ENCODE measurements at regions not wholly inside any gene's neighbourhood (a gene's known extent, or its start where the extent isn't known, plus 50 kb on each side); places are given as distances from the start of the nearest gene placed in this dataset.
"Not testable (repeated sequence)": the region's sequence is repeated elsewhere in the genome, so short reads cannot be mapped to it uniquely, and the experiment has no call there.

DNA sequence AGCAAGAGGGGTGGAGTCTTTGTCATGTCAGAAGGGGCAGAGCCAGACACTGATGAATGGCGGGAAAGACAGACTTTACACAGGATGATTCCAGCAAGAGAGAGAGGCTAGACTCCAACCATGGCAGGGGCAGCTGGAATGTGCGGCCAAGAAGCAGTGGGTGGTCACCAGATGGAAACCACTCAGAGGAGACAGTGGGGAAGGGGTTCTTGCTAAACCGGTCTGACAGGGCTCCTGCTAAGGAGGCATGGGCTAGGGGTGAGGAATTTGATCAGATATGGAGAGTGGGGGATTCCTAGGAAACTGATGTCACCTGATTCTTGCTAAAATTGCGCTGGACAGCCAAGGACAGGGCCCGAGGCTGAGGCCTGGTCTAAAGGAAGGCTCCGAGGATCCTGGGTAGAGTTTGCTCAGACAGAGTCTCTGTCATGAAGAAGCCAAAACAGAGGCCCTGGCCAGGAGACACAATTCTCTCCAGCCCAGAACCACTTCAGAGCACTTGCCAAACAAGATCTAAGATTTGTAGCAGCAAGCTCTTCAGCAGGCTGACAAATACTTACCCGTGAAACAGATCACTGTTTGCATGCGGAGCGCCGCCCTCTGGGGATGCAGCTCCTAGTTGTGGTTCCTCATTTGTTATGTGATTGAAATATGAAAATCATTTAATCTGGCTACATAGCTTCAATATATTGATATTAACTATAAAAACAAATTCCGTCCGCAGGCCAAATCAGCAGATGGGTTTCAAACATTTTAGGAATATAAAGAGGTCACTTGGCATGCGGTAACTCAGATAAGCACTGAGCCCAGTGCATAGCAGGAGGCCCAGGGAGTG lies 377.0 kb downstream of the TCERG1L start:
- DNase-seq, result no peak
- CTCF ChIA-PET, result no interaction called here
- Mint-ChIP-seq H3K9me3 (peaks cover 3% of the 10 kb centered on the region), H3K36me3 (no peaks in the 10 kb centered on the region), H3K27me3 (no peaks in the 10 kb centered on the region), H3K27ac (no peak overlapping the region), H3K4me1 (no peaks in the 10 kb centered on the region), H3K4me3 (no peak overlapping the region)

DNA sequence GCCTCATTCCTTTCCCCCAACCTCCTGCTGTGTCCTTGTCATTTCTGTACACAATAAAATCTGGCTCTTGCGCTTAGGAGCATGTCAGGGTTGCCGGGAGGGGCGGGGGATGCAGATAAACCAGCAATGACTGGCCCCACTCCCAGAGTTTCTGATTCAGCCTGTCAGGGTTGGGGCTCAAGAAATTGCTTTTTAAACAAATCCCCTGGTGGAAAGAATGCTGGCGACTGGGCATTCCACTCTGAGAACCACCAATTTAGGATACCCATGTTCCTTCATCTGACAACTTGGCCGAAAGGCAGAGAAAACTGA lies 376.4 kb downstream of the TCERG1L start:
- Mint-ChIP-seq H3K27ac (no peak overlapping the region), H3K9me3 (peaks cover 3% of the 10 kb centered on the region), H3K27me3 (no peaks in the 10 kb centered on the region), H3K36me3 (no peaks in the 10 kb centered on the region), H3K4me1 (no peaks in the 10 kb centered on the region), H3K4me3 (no peak overlapping the region)
- CTCF ChIA-PET, result no interaction called here
- DNase-seq, result no peak

DNA sequence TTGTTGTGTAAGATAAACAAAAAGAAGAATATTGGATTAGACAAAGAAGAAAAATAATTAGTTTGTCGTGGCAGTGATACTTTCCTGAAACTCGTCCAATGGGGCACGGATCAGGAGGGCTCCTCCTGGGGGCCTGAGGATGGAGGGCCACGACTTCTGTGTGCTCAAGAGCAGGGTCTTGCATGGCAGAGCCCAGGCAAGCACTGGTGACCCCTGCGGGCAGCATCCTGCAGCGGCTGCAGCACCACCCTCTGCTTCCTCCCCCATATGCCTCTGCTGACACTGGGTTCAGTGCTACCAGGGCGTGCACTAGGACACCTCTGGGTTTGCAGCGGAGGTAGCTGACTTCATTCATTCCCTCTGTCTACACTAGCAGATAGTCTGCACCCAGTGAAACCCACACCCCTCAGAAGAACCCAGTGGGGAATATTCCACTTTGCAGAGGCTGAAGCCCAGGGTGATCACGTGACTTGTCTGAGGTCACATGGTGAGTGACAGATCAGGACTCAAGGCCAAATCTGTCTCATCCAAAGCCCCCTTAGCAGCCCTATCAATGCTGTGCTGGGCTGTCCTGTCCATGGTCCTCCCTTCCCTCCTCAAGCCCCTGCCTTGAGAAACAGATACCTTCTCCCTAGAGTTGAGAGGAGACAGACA lies 375.5 kb downstream of the TCERG1L start:
- H3K4me1 Mint-ChIP-seq, result no peaks in the 10 kb centered on the region
- no peaks in the 10 kb centered on the region for H3K27me3 Mint-ChIP-seq
- no peak overlapping the region for H3K4me3 Mint-ChIP-seq
- peaks cover 3% of the 10 kb centered on the region for H3K9me3 Mint-ChIP-seq
- CTCF ChIA-PET, result no interaction called here
- DNase-seq, result no peak
- H3K27ac Mint-ChIP-seq, result no peak overlapping the region
- H3K36me3 Mint-ChIP-seq, result no peaks in the 10 kb centered on the region

DNA sequence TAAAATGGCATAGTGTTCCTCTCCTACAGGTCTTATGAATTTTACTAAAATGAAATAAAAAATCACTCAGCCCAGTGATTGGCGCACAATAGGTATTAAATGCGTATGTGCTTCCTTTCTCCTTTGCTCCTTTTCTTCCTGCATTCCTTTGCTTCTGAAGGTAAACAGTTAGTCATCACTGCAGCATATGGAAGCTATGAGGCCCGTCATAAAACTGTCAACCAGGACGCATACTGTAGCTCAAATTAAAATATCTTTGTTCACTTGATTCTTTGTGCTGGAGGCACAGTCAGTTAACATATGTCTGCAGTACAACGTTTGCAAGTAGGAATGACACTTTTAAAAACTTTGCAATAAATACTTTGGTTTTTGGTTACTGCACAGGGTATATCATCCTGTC lies 374.7 kb downstream of the TCERG1L start:
- no peaks in the 10 kb centered on the region for H3K9me3 Mint-ChIP-seq
- no peaks in the 10 kb centered on the region for H3K36me3 Mint-ChIP-seq
- no peak overlapping the region for H3K27ac Mint-ChIP-seq
- H3K4me3 Mint-ChIP-seq, result no peak overlapping the region
- no peaks in the 10 kb centered on the region for H3K27me3 Mint-ChIP-seq
- CTCF ChIA-PET, result no interaction called here
- H3K4me1 Mint-ChIP-seq, result no peaks in the 10 kb centered on the region
- DNase-seq, result no peak

DNA sequence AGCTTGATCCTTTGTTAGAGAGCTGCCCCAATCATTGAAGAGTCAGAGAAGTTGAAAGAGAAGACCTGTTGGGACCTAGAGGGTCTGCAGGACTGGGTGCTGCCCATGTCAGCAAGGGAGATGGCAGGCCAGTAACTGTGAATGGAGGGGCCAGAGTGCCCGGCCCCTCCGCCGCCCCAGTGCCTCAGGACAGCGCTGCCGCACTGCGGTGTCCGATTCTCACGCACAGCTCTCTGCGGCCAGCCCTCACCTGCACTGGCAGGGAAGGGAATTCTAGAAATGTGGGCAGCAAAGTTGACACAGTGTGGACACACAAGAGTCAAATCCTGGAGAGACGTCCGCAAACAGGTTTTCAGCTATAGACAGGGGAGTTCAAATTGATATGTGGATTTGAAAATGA lies 373.5 kb downstream of the TCERG1L start:
- Mint-ChIP-seq H3K27ac (no peak overlapping the region), H3K36me3 (no peaks in the 10 kb centered on the region), H3K4me1 (no peaks in the 10 kb centered on the region), H3K27me3 (no peaks in the 10 kb centered on the region), H3K4me3 (no peak overlapping the region), H3K9me3 (no peaks in the 10 kb centered on the region)
- DNase-seq, result no peak
- CTCF ChIA-PET, result no interaction called here

DNA sequence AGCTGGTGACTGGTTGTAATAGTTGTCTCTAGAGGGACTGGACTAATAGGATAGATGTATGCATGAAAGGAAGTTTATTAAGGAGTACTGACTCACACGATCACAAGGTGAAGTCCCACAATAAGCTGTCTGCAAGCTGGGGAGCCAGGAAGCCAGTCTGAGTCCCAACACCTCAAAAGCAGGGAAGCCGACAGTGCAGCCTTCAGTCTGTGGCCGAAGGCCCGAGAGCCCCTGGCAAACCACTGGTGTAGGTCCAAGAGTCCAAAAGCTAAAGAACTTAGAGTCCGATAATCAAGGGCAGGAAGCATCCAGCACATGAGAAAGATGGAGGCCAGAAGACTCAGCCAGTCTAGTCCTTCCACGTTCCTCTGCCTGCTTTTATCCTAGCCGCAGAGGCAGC lies 372.6 kb downstream of the TCERG1L start:
- H3K4me1 Mint-ChIP-seq, H3K36me3 Mint-ChIP-seq, H3K27me3 Mint-ChIP-seq, H3K27ac Mint-ChIP-seq, DNase-seq, H3K9me3 Mint-ChIP-seq, CTCF ChIA-PET, H3K4me3 Mint-ChIP-seq: not testable (repeated sequence)

DNA sequence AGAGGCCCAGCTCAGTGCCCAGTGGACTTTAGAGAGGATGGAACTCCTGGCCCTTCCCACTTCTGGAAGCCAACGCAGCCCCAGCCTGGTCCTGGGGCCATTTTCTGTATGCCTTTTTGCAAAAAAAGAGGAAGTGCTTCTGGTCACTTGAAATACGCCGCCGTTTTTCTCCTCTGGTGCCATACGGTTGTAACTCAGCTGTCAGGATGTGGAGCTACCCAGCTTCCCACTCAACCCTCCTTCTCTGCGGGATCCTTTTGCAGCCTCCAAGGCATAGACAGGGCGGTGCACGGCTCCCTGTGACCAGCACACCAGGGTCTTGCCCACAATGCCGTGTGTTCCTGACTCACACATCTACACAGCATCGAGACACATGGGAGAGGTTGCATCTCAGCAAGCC lies 369.6 kb downstream of the TCERG1L start:
- no peaks in the 10 kb centered on the region for H3K36me3 Mint-ChIP-seq
- CTCF ChIA-PET, result no interaction called here
- no peaks in the 10 kb centered on the region for H3K9me3 Mint-ChIP-seq
- H3K4me3 Mint-ChIP-seq, result no peak overlapping the region
- no peaks in the 10 kb centered on the region for H3K27me3 Mint-ChIP-seq
- no peaks in the 10 kb centered on the region for H3K4me1 Mint-ChIP-seq
- no peak overlapping the region for H3K27ac Mint-ChIP-seq
- DNase-seq, result no peak

DNA sequence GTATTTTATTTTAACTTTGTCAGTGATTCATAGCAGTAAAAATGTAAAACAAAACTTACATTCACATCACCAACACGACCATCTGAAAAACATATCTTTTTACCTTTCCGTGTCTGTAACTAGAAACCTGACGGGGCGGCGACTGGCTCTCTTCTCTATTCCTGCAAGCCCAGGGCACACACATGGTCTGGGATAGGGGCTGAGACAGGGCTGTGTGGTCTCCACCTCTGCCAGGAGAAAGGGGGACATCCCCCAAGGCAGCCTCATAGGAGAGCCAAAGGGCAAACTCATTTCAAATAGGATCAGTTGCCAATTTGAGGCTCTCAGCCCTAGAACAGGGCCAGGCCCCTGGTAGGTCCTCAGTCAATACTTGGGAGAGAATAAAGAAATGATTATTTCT lies 359.4 kb downstream of the TCERG1L start:
- H3K27ac Mint-ChIP-seq, result no peak overlapping the region
- H3K4me3 Mint-ChIP-seq, result no peak overlapping the region
- no peaks in the 10 kb centered on the region for H3K36me3 Mint-ChIP-seq
- H3K27me3 Mint-ChIP-seq, result no peaks in the 10 kb centered on the region
- H3K4me1 Mint-ChIP-seq, result no peaks in the 10 kb centered on the region
- DNase-seq, result no peak
- CTCF ChIA-PET, result no interaction called here
- no peaks in the 10 kb centered on the region for H3K9me3 Mint-ChIP-seq

DNA sequence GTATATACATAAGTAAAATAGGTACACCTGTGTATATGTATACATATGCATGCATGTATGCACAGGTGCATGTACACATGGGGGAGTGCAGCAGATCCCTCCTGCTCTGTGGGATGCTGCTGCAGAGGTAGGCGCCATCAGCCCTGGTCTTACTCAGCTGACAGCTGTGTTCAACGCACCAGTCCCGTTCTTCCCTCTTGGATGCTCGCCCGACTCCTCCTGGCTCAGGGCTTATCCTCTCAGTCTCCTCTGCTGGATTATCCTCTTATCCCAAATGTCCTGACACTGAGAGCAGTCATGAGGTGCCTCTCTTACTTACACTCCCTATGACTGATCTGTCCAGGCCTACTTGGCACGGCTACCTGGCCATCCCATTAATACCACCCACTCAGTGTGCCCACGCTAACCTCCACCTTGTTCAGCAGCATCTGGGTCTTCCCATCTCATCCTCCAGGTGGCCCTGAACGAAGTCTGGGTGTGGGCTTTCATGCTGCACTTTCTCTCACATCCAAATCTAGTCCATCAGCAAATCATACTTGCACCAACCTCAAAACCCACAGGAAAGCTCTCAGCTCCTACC lies 357.1 kb downstream of the TCERG1L start:
- CTCF ChIA-PET, result no interaction called here
- H3K4me3 Mint-ChIP-seq, result no peak overlapping the region
- no peak for DNase-seq
- no peaks in the 10 kb centered on the region for H3K36me3 Mint-ChIP-seq
- no peaks in the 10 kb centered on the region for H3K9me3 Mint-ChIP-seq
- no peak overlapping the region for H3K27ac Mint-ChIP-seq
- H3K4me1 Mint-ChIP-seq, result no peaks in the 10 kb centered on the region
- H3K27me3 Mint-ChIP-seq, result no peaks in the 10 kb centered on the region

DNA sequence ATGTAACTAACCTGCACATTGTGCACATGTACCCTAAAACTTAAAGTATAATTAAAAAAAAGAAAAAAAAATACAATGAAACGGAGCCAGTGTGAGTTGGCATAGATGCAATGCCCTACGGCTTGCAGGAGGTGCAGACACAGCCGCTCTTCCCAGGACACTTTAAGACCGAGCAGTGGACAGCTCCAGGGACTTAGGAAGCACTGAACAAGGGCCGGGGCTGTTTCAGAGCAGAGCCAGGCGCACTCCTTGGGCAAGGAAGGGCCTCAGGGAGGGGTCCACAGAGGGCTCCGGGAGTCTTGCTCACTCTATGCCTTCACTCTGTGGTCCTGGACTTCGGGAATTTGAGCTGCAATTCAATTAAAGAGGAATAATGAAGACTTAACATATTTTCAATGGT lies 355.3 kb downstream of the TCERG1L start:
- no peak overlapping the region for H3K27ac Mint-ChIP-seq
- H3K9me3 Mint-ChIP-seq, result no peaks in the 10 kb centered on the region
- no peaks in the 10 kb centered on the region for H3K36me3 Mint-ChIP-seq
- H3K4me1 Mint-ChIP-seq, result no peaks in the 10 kb centered on the region
- no peak for DNase-seq
- CTCF ChIA-PET, result no interaction called here
- H3K4me3 Mint-ChIP-seq, result no peak overlapping the region
- no peaks in the 10 kb centered on the region for H3K27me3 Mint-ChIP-seq

DNA sequence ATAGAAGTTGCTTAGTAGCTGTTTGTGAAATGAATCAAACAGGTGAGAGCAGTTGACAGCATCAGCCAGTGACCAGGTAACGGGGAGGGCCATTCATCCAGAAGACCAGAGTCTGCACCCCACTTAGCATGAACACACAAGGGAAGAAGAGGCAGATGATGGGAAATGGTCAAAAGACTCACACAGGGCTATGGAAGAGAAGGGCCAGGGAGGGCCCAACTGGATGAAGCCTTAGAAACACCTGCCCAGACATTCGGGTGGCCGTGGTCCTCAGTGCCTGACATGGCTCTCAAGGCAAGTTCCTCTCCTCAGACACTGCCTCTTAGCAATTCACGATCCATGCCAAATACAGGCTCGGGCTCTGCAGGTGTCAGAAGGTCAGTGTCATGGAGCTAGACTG lies 354.1 kb downstream of the TCERG1L start:
- H3K4me1 Mint-ChIP-seq, result no peaks in the 10 kb centered on the region
- no peaks in the 10 kb centered on the region for H3K27me3 Mint-ChIP-seq
- H3K9me3 Mint-ChIP-seq, result no peaks in the 10 kb centered on the region
- DNase-seq, result no peak
- CTCF ChIA-PET, result no interaction called here
- H3K4me3 Mint-ChIP-seq, result no peak overlapping the region
- no peak overlapping the region for H3K27ac Mint-ChIP-seq
- no peaks in the 10 kb centered on the region for H3K36me3 Mint-ChIP-seq

DNA sequence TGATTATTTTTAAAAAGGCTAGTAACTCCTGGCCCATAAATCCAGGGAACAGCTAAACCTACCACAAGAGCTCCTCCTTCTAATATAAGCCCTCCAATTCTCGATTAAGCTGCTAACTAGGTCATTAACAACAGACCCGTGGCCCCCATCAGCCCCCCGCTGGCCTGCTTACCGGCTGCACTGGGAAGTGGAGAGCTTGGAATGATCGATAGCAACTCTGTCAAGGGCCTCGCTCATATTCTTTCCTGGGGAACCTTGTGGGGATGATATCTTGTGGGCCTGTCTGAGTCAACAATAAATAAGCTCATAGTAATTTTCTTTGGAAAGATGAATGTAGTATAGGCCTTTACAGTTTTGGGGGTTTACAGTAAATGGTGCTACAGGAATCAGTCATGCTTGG lies 353.5 kb downstream of the TCERG1L start:
- Mint-ChIP-seq H3K36me3 (no peaks in the 10 kb centered on the region), H3K4me3 (no peak overlapping the region), H3K27me3 (no peaks in the 10 kb centered on the region), H3K9me3 (no peaks in the 10 kb centered on the region), H3K27ac (no peak overlapping the region), H3K4me1 (no peaks in the 10 kb centered on the region)
- CTCF ChIA-PET, result no interaction called here
- DNase-seq, result no peak

DNA sequence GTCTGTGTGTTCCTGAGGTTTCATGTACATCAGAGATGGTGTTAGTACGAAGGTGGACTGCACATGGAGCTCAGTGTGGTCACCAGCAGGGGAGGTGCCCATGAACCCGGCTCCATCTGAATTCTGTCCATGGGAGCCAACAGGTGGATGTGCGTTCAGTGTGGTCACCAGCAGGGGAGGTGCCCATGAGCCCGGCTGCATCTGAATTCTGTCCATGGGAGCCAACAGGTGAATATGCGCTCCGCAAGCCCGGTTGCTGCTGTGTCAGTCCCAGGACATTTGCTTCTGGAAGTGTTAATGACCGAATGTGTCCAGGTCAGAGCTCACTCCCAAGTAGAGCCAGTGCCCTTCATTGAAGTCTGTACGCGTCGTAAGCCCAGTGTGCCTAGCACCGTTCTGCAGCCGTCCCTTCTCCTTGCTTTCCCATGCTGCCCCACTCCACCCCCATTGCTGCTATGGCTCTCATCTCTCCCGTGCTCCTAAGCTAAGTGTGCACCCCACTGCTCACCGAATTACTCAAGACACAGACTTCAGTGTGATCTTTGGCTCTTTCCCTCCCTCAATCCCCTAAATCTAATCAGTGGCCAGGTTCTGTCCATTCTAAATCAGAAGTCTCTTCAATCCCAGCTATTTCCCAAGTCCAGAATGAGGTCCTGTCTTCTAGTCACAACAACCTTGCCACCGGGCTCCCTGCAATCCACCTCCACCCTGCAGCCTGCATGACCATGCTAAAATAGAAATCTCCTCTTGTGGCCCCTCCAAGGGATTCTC lies 352.4 kb downstream of the TCERG1L start:
- Mint-ChIP-seq H3K9me3 (no peaks in the 10 kb centered on the region), H3K4me1 (no peaks in the 10 kb centered on the region), H3K4me3 (no peak overlapping the region), H3K27me3 (no peaks in the 10 kb centered on the region), H3K36me3 (no peaks in the 10 kb centered on the region), H3K27ac (no peak overlapping the region)
- DNase-seq, result no peak
- CTCF ChIA-PET, result no interaction called here

DNA sequence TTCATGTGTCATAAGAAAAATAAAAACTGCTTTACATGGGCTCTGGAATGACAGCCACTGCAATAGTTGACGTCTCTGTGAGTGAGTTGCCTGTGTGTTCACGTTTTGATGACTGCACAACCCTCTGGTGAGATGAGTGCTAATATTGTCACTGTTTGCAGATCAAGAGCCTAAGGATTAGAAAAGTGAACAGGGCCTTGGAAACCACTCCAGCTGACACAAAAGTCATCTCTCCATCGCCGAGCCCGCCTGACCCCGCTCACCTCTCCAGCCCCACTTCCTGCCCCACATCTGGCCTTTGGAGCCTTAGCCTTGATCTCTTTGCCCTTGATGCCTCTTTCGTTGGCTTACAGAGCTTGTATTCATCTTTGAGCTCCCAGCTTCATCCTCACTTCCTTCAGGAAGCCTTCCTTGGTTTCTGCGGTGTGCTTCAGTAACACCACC lies 351.7 kb downstream of the TCERG1L start:
- DNase-seq, result no peak
- no peaks in the 10 kb centered on the region for H3K9me3 Mint-ChIP-seq
- H3K4me1 Mint-ChIP-seq, result no peaks in the 10 kb centered on the region
- H3K27ac Mint-ChIP-seq, result no peak overlapping the region
- CTCF ChIA-PET, result no interaction called here
- H3K4me3 Mint-ChIP-seq, result no peak overlapping the region
- H3K36me3 Mint-ChIP-seq, result no peaks in the 10 kb centered on the region
- H3K27me3 Mint-ChIP-seq, result no peaks in the 10 kb centered on the region

DNA sequence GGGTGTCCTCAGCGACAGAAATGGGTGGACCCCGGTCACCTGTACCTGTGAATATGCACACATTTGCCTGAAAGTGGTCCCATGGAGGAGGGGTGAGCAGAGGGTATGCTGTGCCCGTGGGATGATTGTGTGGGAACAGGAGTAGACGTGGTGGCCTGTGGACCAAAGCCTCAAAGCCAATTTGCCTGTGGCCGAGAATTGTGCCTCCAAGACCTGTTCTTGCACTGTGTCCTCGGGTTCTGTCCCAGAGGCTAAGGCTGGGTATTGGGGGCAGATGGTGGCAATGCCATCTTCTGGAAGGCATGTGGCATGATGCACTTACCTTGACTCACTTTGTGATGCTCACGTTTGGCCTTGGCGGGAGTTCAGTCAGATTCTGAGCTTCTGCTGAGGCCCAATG lies 351.0 kb downstream of the TCERG1L start:
- Mint-ChIP-seq H3K4me3 (no peak overlapping the region), H3K27me3 (no peaks in the 10 kb centered on the region)

More for the DNA sequence above, 351.0 kb downstream of the TCERG1L start:
- no peaks in the 10 kb centered on the region for H3K4me1 Mint-ChIP-seq
- no peak for DNase-seq
- H3K36me3 Mint-ChIP-seq, result no peaks in the 10 kb centered on the region
- CTCF ChIA-PET, result no interaction called here
- H3K27ac Mint-ChIP-seq, result no peak overlapping the region
- H3K9me3 Mint-ChIP-seq, result no peaks in the 10 kb centered on the region

Measured in activated naive CD4-positive, alpha-beta T cell treated with anti-CD3 and anti-CD28 coated beads, Interleukin-2, amount 10 ng/mL, durations not matched to agents 7 days and 5 days (primary cell).